Ovary (tissue), 3 donors: ENCODE measurements at regions not wholly inside any gene's neighbourhood (a gene's known extent, or its start where the extent isn't known, plus 50 kb on each side); places are given as distances from the start of the nearest gene placed in this dataset.

ENCODE experiments used
- POLR2A ChIP-seq: fragments of 450-650 bp; IDR thresholded peaks from one replicate; pipeline ENCODE4 v1.6.1; 2017; ENCODE audit warnings: antibody characterized with exemption, mild to moderate bottlenecking, moderate library complexity
- TF ChIP-seq, protein P1 (sequence below), 3 donors: fragments of 450-650 bp in 2 of 3; fragments of 200-600 bp in 1 of 3; IDR thresholded peaks; one replicate each; pipeline versions ENCODE4 v1.5.1 to v1.8.0; 2016 to 2022; ENCODE audit warnings: antibody characterized with exemption in 3 of 3, mild to moderate bottlenecking in 1 of 3
- donor health status: DM: no; HTN: no; CAD: no.

DNA sequence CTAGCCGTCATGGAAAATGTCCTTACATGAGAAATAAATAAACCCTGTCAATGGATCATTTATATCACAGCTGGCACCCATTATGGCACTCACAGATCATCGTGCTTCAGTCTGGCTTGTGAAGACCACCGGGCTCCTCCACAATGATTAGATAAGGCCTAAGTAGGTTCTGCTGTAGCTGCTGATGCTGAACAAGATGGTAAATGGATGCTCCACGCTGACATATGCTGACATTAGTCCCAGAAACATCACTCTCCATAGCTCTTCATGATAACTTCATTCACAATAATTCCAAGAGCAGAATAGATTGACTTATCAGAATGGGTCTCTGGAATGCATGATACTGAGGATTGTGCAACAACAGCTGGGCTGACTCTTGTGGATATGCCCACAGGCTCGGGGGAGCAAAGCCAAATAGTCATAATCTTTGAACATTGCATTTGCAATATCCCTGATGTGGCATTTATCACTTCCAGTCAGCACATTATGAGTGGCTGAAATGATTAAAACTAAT is 63.8 kb upstream of the RXFP2 start:
- TF ChIP-seq, protein P1, sequence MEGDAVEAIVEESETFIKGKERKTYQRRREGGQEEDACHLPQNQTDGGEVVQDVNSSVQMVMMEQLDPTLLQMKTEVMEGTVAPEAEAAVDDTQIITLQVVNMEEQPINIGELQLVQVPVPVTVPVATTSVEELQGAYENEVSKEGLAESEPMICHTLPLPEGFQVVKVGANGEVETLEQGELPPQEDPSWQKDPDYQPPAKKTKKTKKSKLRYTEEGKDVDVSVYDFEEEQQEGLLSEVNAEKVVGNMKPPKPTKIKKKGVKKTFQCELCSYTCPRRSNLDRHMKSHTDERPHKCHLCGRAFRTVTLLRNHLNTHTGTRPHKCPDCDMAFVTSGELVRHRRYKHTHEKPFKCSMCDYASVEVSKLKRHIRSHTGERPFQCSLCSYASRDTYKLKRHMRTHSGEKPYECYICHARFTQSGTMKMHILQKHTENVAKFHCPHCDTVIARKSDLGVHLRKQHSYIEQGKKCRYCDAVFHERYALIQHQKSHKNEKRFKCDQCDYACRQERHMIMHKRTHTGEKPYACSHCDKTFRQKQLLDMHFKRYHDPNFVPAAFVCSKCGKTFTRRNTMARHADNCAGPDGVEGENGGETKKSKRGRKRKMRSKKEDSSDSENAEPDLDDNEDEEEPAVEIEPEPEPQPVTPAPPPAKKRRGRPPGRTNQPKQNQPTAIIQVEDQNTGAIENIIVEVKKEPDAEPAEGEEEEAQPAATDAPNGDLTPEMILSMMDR (IDR thresholded peaks at IDR 0.05), result no peak
- TF ChIP-seq POLR2A, result no peak
